HG03575 (cell line): ENCODE measurements at regions not wholly inside any gene's neighbourhood (a gene's known extent, or its start where the extent isn't known, plus 50 kb on each side); places are given as distances from the start of the nearest gene placed in this dataset.
"Not testable (repeated sequence)": the region's sequence is repeated elsewhere in the genome, so short reads cannot be mapped to it uniquely, and the experiment has no call there.

ENCODE experiments used
- ATAC-seq: cut with Tn5 transposase; IDR thresholded peaks from one replicate; pipeline ENCODE4 v1.9.1; 2021; ENCODE audit not compliant: unreplicated experiment, insufficient number of reproducible peaks, low FRiP score; ENCODE audit errors: extremely low read depth

DNA sequence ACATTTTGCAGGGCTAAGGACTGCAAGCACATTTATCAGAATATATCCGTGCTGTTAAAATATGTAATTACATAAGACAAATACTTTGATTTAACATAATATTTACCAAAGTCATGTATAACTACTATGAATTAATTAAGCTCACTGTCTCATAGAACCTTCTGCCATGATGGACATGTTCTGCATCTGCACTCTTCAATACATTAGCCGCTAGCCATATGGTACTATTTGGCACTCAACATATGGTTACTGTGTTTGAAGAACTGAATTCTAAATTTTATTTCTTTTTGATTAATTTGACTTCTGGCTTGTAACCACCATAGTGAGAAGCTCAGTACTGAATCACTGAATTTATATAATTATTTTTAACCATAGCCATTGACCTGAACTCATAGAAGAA lies 427.0 kb upstream of the TRAM1L1 start:
- no peak for ATAC-seq

DNA sequence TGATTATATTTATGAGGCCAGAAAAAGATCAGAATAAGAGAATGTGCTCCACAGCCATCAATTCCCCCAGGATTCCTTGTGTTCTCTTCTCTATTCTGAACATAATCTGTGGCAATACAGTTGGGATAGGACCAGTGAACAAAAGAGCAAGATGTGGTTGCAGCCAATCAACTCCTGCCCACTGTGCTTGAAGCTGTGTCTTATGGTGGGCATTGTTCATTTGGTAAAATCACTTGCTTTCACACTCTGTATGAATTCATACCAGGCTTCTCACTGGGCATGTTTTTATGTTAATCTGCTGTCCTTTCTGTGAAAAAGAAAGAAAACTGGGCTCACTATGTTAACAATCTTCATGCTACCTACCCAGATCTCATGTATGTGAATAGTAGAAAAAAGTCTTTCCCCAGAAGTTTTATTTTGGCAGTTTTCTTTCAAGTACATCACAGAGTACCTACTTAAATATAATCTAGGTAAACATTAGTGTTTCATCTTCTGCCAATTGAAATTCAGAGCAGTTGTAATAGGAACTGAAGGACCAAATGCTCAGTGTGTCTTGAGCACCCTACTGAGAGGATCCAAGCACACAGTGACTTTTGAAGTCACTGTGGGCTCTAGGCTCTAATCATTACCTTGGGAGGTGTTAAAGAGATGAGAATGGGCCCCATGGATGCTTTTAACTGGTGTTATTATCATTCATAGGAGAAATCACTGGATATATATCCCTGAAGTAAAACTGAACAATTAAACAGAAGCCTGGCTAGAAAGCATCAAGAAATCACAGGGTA lies 429.2 kb upstream of the TRAM1L1 start:
- ATAC-seq: no peak

DNA sequence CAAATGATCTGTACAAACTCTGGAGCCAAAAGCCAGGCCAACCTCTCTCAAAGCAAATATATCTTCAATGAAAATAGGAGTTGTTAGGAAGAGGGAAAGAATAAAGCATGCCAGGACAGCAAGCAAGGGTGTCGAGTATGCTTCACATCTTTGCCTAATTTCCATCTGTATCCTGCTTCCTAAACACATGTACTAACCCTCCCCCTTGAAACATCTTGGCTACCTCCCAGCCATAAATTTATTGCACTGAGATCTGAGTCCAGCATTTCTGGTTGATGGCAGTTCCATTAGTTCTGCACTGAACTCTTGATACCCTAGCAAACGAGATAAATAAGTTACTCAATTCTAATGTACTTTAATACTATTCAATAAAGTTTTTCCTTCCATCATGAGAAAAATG lies 430.5 kb upstream of the TRAM1L1 start:
- ATAC-seq: no peak

DNA sequence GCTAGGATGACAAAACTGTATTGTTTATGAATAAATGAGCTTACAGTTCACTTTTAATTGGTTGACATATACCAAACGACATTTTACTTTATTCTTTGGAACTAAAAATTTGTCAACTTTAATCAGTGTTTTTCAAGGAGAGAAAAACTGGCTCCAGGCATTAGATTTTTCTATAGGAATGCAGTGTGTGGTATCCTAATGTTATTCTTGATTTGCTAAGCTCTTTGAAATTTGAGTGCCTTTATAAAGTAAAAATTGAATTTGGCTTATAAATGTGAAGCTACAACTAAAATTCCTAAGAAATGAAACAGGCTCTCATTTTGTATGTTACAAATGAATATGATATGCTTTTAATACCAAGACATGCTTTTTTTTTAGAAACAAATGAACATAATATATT lies 442.2 kb upstream of the TRAM1L1 start:
- no peak for ATAC-seq

DNA sequence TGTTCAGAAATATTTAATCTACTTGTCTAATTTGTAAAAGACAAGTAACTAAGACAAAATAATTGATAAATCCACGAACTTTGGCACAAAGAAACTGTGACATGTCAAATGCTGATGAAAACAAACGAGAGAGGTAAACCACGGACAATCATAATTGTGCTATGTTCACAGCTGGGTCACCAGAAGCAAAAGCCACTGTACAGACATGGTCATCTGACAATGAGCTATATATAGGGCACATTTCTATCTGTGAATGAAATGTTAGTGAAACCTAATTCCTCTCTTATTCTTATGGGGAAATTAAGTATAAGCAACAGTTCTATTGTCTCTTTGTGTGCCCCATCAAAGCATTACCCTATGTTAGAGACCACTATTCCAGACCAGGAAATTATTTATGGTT lies 444.0 kb upstream of the TRAM1L1 start:
- no peak for ATAC-seq

DNA sequence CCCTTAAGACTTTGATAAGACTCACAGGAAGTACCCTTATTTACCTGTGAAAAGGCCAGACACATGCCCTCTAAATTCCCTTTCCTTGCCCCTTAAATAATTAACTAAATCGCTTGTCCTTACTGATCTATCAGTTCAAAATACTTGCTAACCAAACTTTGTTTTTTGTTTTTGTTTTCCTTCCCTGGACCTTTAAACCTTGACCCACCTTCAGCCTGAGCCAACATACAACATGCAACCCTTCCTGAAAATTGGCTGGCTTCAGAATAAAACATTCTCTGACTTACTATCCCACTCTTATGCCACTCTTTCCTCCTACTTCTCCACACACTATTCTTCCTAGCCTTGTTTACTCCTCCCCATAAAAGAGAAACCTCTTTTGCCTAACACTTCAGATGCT lies 448.1 kb upstream of the TRAM1L1 start:
- ATAC-seq: no peak

DNA sequence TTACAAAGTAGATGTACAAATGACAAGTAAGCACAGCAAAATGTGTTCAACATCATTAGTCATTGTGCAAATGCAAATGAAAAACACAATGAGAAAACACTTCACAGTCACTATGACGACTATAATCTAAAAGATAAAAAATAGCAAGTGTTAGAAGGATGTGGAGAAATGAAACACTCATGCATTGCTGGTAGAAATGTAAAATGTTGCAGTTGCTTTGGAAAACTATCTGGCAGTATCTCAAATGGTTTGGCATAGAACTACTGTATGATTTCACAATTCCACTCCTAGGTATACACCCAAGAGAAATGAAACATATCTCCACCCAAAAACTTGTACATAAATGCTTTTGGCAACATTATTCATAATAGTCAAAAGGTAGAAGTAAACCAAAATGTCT lies 459.7 kb upstream of the TRAM1L1 start:
- no peak for ATAC-seq

DNA sequence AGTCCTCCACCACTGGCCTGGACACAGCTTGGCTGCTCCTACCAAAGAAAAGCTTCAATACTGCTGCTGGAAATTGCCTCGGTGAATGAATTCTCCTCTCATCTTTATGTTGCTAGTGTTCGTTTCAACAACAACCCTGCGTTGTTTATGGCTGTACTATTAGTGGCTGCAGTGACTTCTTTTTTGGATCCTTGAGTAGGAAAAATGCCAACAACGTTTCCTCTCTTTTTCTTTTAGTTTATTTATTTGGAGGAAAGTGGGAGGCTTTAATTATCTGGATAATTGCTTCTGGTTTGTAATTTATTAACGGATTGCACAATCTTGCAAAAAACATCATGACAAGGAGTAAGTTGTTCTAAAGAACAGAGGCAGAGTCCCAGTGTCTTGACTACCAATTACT lies 464.1 kb upstream of the TRAM1L1 start:
- no peak for ATAC-seq

DNA sequence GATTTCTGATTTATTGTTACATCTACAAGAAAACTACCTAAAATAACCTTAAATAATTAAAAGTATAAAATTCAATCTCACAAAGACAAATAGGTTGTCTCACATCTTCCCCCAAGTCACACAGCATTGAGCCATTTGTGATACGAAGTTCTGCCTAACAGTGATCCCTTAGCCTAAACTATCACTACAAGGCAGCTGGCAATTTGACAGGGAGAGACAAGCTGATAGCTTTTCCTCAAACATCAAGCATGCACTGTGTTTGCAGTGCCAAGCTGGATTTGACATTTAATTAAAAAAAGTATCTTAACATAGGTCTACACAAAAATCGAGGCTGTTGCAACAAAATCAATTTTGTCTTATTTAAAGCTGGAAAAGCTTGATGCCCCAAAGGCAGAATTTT lies 464.7 kb upstream of the TRAM1L1 start:
- no peak for ATAC-seq

DNA sequence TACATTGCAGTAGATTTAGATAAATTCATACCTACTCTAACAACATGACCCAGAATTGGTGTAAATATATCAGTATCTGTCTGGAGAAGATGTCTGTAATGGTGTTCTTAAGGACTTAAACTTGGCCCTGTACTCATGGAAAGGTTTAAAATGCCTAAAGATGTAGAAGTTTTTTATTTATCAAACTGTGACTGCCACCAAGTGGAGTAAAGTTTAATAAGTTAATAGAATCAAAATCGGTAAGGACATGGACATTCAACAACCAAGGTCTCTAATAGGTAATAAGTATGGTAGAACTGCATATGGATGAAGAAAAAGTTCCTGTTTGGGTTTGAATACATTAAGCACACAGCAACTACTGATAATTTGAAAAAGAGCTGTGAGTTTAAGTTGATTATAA lies 474.0 kb upstream of the NDST3 start:
- ATAC-seq: no peak

DNA sequence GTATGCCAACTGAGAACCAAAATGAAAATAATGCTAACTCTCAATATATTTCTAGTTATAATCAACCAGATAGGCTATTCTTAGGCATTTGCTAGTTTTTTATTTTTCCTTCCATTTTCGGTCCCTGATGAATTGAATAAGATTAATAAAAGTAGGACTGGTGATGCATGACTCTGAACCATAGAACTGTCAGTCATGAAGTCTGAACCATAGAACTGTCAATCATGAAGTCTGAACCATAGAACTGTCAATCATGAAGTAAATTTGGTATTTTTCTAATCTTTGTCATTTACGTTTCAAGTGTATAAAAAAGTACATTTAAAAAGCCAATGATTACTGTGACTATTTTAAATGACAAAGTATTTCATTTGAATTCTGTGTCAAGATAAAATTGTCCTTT lies 460.2 kb upstream of the NDST3 start:
- ATAC-seq: no peak

DNA sequence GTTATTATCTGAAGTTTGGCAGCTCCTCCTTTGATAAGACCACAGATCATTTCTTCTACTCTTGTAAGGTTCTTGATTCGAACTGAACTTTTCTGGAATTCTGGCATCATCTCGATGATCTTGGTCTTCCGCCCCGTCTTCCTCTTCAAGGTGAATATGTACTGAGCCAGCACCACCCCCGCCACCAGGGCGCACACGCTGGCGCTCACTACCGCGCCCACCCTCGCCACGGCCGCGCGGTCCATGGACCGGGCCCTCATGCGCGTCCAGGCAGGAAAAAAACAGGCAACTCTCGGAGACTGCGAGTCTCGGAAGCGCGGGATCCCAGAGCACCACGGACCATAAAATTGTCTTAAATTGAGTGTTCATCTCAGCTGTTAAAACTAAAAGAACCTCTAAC lies 458.4 kb upstream of the NDST3 start:
- ATAC-seq: no peak

DNA sequence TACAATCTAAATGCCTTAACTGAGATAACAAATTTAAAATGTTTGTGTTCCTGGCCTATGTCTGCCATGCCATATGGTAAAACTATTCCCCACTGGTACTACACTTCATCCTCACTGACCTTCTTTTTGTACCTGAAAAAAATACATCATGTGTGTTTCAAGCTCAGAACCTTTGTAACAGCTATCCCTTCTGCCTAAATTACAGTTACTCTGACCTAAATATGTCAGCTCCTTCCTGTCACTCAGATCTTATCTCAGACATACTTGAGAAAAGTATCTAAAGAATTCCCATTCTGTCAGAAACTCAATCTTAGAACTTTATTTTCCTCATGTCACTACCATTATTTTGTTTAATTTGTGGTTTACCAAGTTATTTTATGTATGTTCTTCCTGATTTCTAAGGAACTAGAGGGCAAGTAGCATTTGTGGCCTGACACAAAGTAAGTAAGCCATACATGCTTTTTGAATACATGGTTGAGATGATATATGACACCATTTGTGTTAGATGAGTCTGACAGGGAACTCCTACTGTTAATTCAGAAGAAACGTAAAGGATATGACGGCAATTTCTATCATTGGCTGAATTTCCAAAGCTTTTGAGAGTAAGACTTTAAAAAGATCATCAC lies 456.5 kb upstream of the NDST3 start:
- no peak for ATAC-seq

DNA sequence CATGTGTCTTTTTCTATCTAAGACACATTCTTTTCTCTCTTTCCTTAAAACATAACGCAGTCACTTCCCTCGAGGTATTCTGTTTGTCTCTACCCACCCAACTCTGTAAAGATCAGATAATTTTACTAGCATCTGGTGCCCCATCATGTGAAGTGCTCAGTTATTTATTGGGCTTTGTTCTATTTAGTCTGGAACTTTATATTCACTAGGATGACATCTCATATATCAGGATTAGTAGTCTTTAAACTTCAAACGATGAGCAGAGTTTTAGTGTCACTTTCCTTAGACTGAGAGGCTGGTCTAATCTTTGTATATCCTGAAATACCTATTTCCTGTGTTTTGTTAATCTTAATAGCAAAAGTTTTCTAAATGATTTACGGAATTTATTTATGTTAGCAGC lies 445.5 kb upstream of the NDST3 start:
- no peak for ATAC-seq

DNA sequence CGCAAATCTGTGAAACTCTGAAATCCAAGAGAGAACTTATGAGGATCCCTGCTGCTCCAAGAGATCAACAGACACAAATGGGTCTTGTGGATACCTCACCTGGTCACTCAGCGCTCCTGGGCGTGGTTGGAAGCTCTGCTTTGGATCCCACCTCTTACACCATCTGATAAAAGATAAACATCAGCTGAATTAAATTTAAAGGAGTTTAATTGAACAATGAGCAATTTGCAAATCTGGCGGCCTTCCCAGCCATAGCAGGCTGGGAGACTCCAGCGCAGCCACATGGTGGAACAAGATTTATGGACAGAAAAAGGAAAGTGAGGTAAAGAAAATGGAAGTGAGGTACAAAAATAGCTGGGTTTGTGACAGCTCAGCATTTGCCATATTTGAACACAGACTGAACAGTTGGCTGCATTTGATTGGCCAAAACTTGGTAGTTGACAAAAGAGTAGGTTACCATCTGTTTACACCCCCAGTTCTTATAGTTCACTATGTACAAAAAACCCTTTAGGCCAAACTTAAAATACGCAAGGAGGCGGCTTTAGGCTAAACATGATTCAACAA lies 437.3 kb upstream of the NDST3 start:
- ATAC-seq: no peak

DNA sequence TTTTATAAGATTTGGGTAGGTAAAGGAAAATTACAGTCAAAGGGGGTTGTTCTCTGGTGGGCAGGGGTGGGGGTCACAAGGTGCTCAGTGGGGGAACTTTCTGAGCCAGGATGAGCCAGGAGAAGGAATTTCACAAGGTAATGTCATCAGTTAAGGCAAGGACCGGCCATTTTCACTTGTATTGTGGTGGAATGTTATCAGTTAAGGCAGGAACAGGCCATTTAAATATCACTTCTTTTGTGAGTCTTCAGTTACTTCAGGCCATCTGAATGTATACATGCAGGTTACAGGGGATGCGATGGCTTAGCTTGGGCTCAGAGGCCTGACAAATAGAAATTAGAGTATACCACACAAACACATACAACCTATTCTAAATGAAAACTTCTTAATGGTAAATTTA lies 434.9 kb upstream of the NDST3 start:
- ATAC-seq: not testable (repeated sequence)

DNA sequence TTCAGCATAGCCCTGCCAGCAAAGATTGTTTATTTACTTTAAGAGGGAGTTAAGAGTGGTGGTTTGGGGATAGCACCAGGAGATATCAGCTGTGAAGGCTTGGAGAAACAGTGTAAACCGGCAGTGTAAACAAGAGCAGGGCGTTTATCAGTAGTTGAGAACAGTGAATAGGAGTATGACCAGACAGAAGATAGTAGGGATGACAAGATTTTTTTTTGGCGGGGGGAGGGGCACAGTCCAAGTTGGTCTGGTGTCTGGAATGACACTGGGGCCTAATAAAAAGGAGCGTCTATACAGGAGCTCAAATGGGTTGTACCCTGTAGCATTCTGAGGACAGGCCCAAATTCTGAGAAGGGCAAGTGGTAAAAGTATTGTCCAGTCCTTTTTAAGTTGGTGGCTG lies 433.4 kb upstream of the NDST3 start:
- ATAC-seq: not testable (repeated sequence)

DNA sequence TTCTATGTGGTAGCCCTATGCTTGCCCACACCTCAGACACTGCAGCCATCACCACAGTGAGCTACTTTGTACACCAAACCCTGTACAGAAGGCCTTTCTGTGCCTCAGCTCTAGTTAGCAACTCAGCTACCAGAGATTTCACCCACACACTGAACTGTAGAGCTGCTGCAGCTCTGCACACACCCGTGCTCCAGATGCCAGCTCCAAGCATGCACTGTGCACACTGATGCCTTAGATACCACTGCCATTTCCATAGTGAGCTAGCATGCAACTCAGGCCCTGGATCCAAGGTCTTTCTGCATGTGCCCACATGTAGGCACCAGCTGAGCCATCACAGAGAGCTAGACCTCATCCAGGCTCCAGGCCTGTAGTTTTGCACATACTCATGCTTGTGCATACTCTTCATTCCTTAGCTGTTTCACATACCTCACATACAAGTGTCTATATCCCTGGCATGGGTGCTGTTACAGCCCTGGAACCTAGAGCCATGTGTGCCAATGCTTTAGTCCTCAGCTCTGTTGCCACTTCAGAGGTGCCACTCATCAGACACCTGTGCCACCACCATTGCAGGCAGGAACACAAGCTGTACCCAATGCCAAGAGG lies 423.5 kb upstream of the NDST3 start:
- ATAC-seq: no peak

DNA sequence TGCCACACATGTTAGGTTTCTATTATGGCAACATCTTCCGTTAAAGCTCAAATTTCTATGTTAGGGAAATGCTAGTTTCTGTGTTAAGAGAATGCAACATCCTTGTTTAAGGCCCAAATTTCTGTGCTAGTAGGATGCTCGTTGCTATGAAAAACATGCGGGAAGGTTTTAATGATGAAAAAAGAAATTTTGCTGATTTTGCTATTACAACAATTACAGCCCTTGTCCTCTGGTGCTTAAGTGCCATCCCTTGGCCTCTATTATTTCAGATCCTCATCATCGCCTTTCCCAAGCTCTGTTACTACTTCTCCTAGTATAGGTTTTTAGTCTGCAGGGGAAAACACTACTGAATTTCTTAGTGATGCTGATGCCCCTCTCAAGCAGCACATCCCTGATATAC lies 412.6 kb upstream of the NDST3 start:
- ATAC-seq: no peak

DNA sequence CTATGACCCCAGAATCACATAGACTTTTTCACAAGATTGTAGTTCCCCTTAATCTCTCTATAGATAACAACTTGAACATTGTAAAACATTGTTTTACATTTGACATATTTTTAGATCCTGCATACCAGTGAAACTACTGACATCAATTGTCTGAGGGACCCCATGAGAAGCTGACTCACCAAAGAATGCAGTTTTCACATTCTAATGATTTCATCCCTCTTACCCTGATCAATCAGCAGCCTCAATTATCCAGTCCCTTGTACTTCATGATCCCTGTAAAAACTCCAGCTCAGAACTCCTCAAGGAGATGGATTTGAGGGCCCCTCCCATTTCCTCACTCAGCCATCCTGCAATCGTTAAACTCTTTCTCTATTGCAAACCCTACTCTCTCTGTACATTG lies 411.0 kb upstream of the NDST3 start:
- ATAC-seq: no peak
